Immature natural killer cell (primary cell): ENCODE measurements at regions not wholly inside any gene's neighbourhood (a gene's known extent, or its start where the extent isn't known, plus 50 kb on each side); places are given as distances from the start of the nearest gene placed in this dataset.

Experiments
- DNase-seq, 3 donors: peaks; one replicate each; pipeline ENCODE4 v3.0.0; 2022; ENCODE audit warnings: mixed read lengths in 1 of 3
- H3K27ac Mint-ChIP-seq, 6 donors: one replicate each; pipeline ENCODE4 v1.8.0; 2020; ENCODE audit warnings: mixed read lengths in 6 of 6, mild to moderate bottlenecking in 5 of 6, inconsistent platforms in 4 of 6, moderate library complexity in 3 of 6
- H3K27me3 Mint-ChIP-seq, 3 donors: one replicate each; pipeline ENCODE4 v1.8.0; 2020 to 2021; ENCODE audit warnings: low read depth in 3 of 3, mild to moderate bottlenecking in 3 of 3, mixed read lengths in 3 of 3, moderate library complexity in 3 of 3, inconsistent platforms in 1 of 3
- H3K36me3 Mint-ChIP-seq, 3 donors: one replicate each; pipeline ENCODE4 v1.8.0; 2020; ENCODE audit warnings: mixed read lengths in 3 of 3, inconsistent platforms in 2 of 3, mild to moderate bottlenecking in 2 of 3
- H3K4me1 Mint-ChIP-seq, 2 donors: one replicate each; pipeline ENCODE4 v1.8.0; 2020; ENCODE audit warnings: inconsistent platforms in 2 of 2, mild to moderate bottlenecking in 2 of 2, mixed read lengths in 2 of 2, moderate library complexity in 1 of 2
- H3K4me3 Mint-ChIP-seq, 5 donors: one replicate each; pipeline ENCODE4 v1.8.0; 2020; ENCODE audit warnings: mild to moderate bottlenecking in 5 of 5, mixed read lengths in 5 of 5, inconsistent platforms in 3 of 5, moderate library complexity in 3 of 5
- H3K9me3 Mint-ChIP-seq, 6 donors: one replicate each; pipeline ENCODE4 v1.8.0; 2020; ENCODE audit warnings: mild to moderate bottlenecking in 6 of 6, mixed read lengths in 6 of 6, inconsistent platforms in 4 of 6, moderate library complexity in 3 of 6

GRCh38 chr20:19823971-19824370 is 65.9 kb downstream of the RIN2 start:
- no peak overlapping the region for H3K4me3 Mint-ChIP-seq
- peaks cover 0 to 2% (median 0%) of the 10 kb centered on the region in 3 donors for H3K27me3 Mint-ChIP-seq
- DNase-seq: no peak
- peaks cover 12 to 14% of the 10 kb centered on the region in 2 donors for H3K4me1 Mint-ChIP-seq
- H3K9me3 Mint-ChIP-seq: no peaks in the 10 kb centered on the region
- H3K36me3 Mint-ChIP-seq: no peaks in the 10 kb centered on the region
- H3K27ac Mint-ChIP-seq: no peak overlapping the region

GRCh38 chr20:19824861-19825260 is 66.8 kb downstream of the RIN2 start:
- Mint-ChIP-seq H3K27ac (no peak overlapping the region), H3K27me3 (peaks cover 0 to 2% (median 0%) of the 10 kb centered on the region in 3 donors), H3K9me3 (no peaks in the 10 kb centered on the region), H3K36me3 (no peaks in the 10 kb centered on the region), H3K4me3 (no peak overlapping the region), H3K4me1 (peaks cover 17 to 22% of the 10 kb centered on the region in 2 donors)
- DNase-seq: no peak

- Mint-ChIP-seq H3K36me3 (no peaks in the 10 kb centered on the region), H3K4me1 (peaks cover 17 to 22% of the 10 kb centered on the region in 2 donors), H3K27ac (peak overlapping the region in 2 of 6 donors; percentile 19 to 34)
These were observed 68.3 kb downstream of the RIN2 start for GRCh38 chr20:19826179-19826914.

GRCh38 chr20:19827818-19828217 is 69.8 kb downstream of the RIN2 start:
- peak overlapping the region in 2 of 5 donors; percentile 3 to 39 for H3K4me3 Mint-ChIP-seq
- H3K4me1 Mint-ChIP-seq: peaks cover 19 to 25% of the 10 kb centered on the region in 2 donors
- no peaks in the 10 kb centered on the region for H3K36me3 Mint-ChIP-seq
- no peak for DNase-seq
- peak overlapping the region; percentile 15 to 82 (median 54) for H3K27ac Mint-ChIP-seq
- peaks cover 0 to 2% (median 0%) of the 10 kb centered on the region in 6 donors for H3K9me3 Mint-ChIP-seq
- peaks cover 1 to 3% (median 1%) of the 10 kb centered on the region in 3 donors for H3K27me3 Mint-ChIP-seq

More at GRCh38 chr20:19826179-19826914, 68.3 kb downstream of the RIN2 start:
- Mint-ChIP-seq H3K27me3 (peaks cover 0 to 2% (median 1%) of the 10 kb centered on the region in 3 donors), H3K9me3 (no peaks in the 10 kb centered on the region), H3K4me3 (no peak overlapping the region)
- DNase-seq: no peak

- H3K9me3 Mint-ChIP-seq: peaks cover 0 to 2% (median 0%) of the 10 kb centered on the region in 6 donors
- peak; percentile 46 to 53 (median 52) for DNase-seq
- peak overlapping the region in 4 of 5 donors; percentile 3 to 39 (median 5) for H3K4me3 Mint-ChIP-seq
- H3K36me3 Mint-ChIP-seq: no peaks in the 10 kb centered on the region
- peaks cover 1 to 5% (median 2%) of the 10 kb centered on the region in 3 donors for H3K27me3 Mint-ChIP-seq
- peak overlapping the region; percentile 15 to 82 (median 54) for H3K27ac Mint-ChIP-seq
- peaks cover 19 to 29% of the 10 kb centered on the region in 2 donors for H3K4me1 Mint-ChIP-seq
These were observed 70.2 kb downstream of the RIN2 start for GRCh38 chr20:19828232-19828631.

- no peaks in the 10 kb centered on the region for H3K36me3 Mint-ChIP-seq
- H3K9me3 Mint-ChIP-seq: peaks cover 0 to 2% (median 0%) of the 10 kb centered on the region in 6 donors
- DNase-seq: no peak
- H3K27me3 Mint-ChIP-seq: peaks cover 1 to 5% (median 2%) of the 10 kb centered on the region in 3 donors
- no peak overlapping the region for H3K27ac Mint-ChIP-seq
- peaks cover 19 to 30% of the 10 kb centered on the region in 2 donors for H3K4me1 Mint-ChIP-seq
- H3K4me3 Mint-ChIP-seq: no peak overlapping the region
These were observed 72.2 kb downstream of the RIN2 start for GRCh38 chr20:19830211-19830785.

GRCh38 chr20:19832875-19833274 is 74.8 kb downstream of the RIN2 start:
- Mint-ChIP-seq H3K27me3 (peaks cover 2 to 8% (median 3%) of the 10 kb centered on the region in 3 donors), H3K27ac (peak overlapping the region in 2 of 6 donors; percentile 17 to 64), H3K4me1 (peaks cover 18 to 26% of the 10 kb centered on the region in 2 donors), H3K4me3 (no peak overlapping the region), H3K36me3 (no peaks in the 10 kb centered on the region), H3K9me3 (peaks cover 0 to 4% (median 0%) of the 10 kb centered on the region in 6 donors)
- DNase-seq: no peak

GRCh38 chr20:19833395-19833794 is 75.3 kb downstream of the RIN2 start:
- Mint-ChIP-seq H3K36me3 (no peaks in the 10 kb centered on the region), H3K27ac (no peak overlapping the region), H3K27me3 (peaks cover 2 to 6% (median 4%) of the 10 kb centered on the region in 3 donors), H3K9me3 (peaks cover 0 to 4% (median 0%) of the 10 kb centered on the region in 6 donors), H3K4me1 (peaks cover 13 to 21% of the 10 kb centered on the region in 2 donors), H3K4me3 (no peak overlapping the region)
- no peak for DNase-seq

GRCh38 chr20:19834287-19834686 is 76.2 kb downstream of the RIN2 start:
- peaks cover 0 to 4% (median 0%) of the 10 kb centered on the region in 6 donors for H3K9me3 Mint-ChIP-seq
- H3K4me1 Mint-ChIP-seq: peaks cover 4 to 12% of the 10 kb centered on the region in 2 donors
- no peak overlapping the region for H3K4me3 Mint-ChIP-seq
- no peak overlapping the region for H3K27ac Mint-ChIP-seq
- DNase-seq: no peak
- H3K36me3 Mint-ChIP-seq: no peaks in the 10 kb centered on the region
- H3K27me3 Mint-ChIP-seq: peaks cover 2 to 6% (median 4%) of the 10 kb centered on the region in 3 donors

GRCh38 chr20:19834783-19835182 is 76.7 kb downstream of the RIN2 start:
- peaks cover 0 to 4% (median 0%) of the 10 kb centered on the region in 6 donors for H3K9me3 Mint-ChIP-seq
- H3K27ac Mint-ChIP-seq: no peak overlapping the region

DNA sequence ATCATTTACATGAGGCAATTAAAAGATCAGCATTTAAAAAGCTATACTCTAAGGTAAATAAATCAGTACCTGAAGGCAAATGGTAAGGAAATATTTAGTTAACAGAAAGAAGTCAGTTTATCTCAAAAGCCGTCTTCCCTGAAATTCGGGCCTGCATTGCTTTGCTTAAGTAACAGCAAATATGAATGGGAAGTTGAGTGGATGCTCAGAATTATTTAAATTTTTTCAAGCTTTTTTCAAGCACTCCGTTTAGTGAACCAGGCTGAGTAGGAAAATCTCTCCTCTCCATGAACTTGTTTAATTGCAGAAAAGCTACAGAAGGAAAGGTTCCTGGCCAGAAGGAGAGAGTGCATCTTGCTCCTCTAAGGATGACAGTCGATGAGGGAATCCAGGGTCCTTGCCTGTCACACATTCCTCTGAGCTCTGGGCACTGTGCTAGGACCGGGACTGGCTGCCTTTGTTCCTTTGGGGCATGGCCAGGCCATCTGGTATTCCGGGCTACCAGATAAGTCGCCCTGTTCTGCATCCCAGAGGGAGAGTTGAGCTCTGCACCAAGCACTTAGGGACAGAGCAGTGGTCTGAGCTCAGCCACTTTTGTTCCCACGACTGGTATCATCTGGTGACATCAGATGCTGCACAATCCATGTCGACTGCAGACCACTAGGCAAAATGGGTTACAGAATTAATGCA is 77.6 kb downstream of the RIN2 start:
- Mint-ChIP-seq H3K9me3 (peaks cover 0 to 4% (median 0%) of the 10 kb centered on the region in 6 donors), H3K36me3 (no peaks in the 10 kb centered on the region), H3K4me1 (peaks cover 3 to 8% of the 10 kb centered on the region in 2 donors), H3K27me3 (peaks cover 2 to 8% (median 6%) of the 10 kb centered on the region in 3 donors), H3K27ac (no peak overlapping the region), H3K4me3 (no peak overlapping the region)
- no peak for DNase-seq

More at GRCh38 chr20:19834783-19835182, 76.7 kb downstream of the RIN2 start:
- Mint-ChIP-seq H3K27me3 (peaks cover 2 to 6% (median 4%) of the 10 kb centered on the region in 3 donors), H3K36me3 (no peaks in the 10 kb centered on the region), H3K4me3 (no peak overlapping the region), H3K4me1 (peaks cover 3 to 8% of the 10 kb centered on the region in 2 donors)
- no peak for DNase-seq

DNA sequence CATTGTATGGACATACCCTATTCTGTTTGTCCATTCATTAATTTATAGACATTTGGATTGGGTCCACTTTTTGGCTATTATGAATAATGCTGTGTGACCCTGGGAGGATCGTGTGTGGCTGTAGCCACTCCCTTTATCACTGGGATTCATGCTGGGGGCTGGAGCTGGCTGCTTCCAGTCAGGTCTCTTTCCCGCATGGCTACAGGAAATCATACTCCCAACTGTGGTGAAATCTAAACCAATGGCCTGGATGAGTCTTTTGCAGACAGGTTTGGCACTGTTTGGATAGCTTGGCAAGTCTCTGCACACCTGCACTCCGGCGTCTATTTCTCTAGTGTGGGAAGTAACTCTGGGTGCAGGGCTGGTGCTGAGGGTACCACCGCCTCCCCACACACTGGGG is 80.4 kb downstream of the RIN2 start:
- H3K9me3 Mint-ChIP-seq: peaks cover 0 to 1% (median 0%) of the 10 kb centered on the region in 6 donors
- H3K4me1 Mint-ChIP-seq: no peaks in the 10 kb centered on the region
- no peak overlapping the region for H3K4me3 Mint-ChIP-seq
- DNase-seq: no peak
- H3K27me3 Mint-ChIP-seq: peaks cover 4 to 8% (median 7%) of the 10 kb centered on the region in 3 donors
- no peak overlapping the region for H3K27ac Mint-ChIP-seq
- H3K36me3 Mint-ChIP-seq: no peaks in the 10 kb centered on the region

DNA sequence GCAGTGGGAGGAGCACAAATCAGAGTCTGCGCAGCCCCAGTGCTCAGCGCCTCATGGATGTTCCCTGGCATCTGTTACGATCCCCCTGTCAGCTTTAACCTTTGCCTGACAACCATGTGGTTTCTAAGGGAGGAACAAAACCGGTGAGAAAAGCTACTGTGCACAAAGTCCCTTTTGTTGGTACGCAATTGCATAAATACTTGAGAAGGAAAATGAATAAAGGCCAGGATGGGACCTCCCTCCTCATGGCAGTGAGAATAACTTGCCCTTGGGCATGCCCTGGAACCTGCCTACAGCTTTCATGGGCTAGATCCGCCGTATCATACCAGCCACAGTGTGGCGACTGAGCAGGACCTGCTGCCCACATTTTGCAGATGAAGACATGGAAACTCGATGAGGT is 81.0 kb downstream of the RIN2 start:
- DNase-seq: no peak
- no peaks in the 10 kb centered on the region for H3K4me1 Mint-ChIP-seq
- H3K9me3 Mint-ChIP-seq: peaks cover 0 to 1% (median 0%) of the 10 kb centered on the region in 6 donors
- peaks cover 4 to 8% (median 7%) of the 10 kb centered on the region in 3 donors for H3K27me3 Mint-ChIP-seq
- H3K4me3 Mint-ChIP-seq: no peak overlapping the region
- no peak overlapping the region for H3K27ac Mint-ChIP-seq
- H3K36me3 Mint-ChIP-seq: no peaks in the 10 kb centered on the region
